ENCODE measurements at regions not wholly inside any gene's neighbourhood (a gene's known extent, or its start where the extent isn't known, plus 50 kb on each side); places are given as distances from the start of the nearest gene placed in this dataset.

DNA sequence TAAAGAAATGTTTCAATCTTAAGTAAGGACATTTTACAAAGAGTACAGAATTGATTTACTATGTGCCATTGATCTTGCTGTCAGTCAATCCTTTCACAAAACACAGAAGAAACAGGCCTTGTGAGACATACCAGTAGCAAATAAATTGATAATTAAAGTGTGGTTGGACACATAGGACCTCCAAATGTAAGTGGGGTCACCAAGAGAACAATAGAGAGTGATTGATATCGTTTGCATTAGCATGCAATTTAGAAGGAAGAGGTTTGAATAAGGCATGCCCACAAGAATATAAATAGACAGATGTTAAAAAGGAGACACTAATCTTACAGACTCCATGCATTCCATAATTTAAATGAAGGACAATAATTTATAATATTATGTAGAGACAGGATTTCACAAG is 1628.3 kb downstream of the PCDH9 start:
- TF ChIP-seq POLR2A (IDR thresholded peaks at IDR 0.05), result no peak
- TF ChIP-seq, protein P1, sequence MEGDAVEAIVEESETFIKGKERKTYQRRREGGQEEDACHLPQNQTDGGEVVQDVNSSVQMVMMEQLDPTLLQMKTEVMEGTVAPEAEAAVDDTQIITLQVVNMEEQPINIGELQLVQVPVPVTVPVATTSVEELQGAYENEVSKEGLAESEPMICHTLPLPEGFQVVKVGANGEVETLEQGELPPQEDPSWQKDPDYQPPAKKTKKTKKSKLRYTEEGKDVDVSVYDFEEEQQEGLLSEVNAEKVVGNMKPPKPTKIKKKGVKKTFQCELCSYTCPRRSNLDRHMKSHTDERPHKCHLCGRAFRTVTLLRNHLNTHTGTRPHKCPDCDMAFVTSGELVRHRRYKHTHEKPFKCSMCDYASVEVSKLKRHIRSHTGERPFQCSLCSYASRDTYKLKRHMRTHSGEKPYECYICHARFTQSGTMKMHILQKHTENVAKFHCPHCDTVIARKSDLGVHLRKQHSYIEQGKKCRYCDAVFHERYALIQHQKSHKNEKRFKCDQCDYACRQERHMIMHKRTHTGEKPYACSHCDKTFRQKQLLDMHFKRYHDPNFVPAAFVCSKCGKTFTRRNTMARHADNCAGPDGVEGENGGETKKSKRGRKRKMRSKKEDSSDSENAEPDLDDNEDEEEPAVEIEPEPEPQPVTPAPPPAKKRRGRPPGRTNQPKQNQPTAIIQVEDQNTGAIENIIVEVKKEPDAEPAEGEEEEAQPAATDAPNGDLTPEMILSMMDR (IDR thresholded peaks at IDR 0.05), result no peak

Data from gastroesophageal sphincter (tissue), 3 donors.